DMS 273 treated with DMSO at 0.1 percent for 48 hours (cell line): ENCODE measurements at regions not wholly inside any gene's neighbourhood (a gene's known extent, or its start where the extent isn't known, plus 50 kb on each side); places are given as distances from the start of the nearest gene placed in this dataset.
"Not testable (repeated sequence)": the region's sequence is repeated elsewhere in the genome, so short reads cannot be mapped to it uniquely, and the experiment has no call there.

ENCODE experiments used
- DNase-seq: peaks from one replicate; lab custom pipeline; 2025; lab: John Stamatoyannopoulos, UW

- DNase-seq: not testable (repeated sequence)
Measured at GRCh38 chr5:96097488-96097887, 135.8 kb upstream of the ELL2 start.

GRCh38 chr5:96096724-96097123 lies 135.1 kb upstream of the ELL2 start:
- no peak for DNase-seq

DNA sequence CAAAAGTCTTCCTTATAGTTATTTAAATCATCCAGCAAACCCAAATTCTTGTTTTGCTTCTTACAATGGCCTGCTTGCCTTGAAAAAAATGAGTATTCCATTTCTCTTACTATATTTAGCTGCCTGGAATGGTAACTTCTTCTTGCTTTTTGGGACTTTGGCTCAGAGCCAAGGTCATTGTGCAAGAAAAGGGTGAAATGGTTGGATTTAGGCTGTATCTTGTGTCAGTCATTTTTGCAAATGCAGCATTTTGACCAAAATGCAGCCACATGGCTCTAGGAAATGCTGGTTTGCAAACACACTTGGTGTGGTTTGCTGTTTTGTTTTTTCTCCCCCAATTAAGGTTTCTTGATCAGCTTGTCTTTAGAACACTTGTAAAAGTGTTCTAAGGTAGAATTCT lies 133.3 kb upstream of the ELL2 start:
- DNase-seq: no peak

- no peak for DNase-seq
Measured at GRCh38 chr5:96093890-96094381, 132.3 kb upstream of the ELL2 start.

GRCh38 chr5:96093340-96093739 lies 131.7 kb upstream of the ELL2 start:
- no peak for DNase-seq

DNA sequence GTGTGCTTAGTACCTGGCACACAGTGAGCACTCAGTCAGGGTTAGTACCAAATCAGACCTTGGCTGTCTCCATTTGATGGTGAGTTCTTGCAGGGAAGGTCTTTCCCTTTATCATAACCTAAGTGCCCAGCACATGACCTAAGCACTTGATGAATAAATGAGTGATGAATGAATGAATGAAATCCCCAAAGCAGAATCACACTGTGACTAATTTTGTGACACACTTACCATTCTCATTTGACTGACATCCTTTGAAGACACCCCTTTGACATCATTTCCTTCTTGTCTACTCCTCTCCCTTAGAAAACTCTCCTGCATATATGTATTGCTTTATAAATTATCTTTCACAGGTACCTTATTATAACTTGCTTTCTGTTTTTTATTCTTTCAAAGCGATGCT lies 130.2 kb upstream of the ELL2 start:
- DNase-seq: no peak

DNA sequence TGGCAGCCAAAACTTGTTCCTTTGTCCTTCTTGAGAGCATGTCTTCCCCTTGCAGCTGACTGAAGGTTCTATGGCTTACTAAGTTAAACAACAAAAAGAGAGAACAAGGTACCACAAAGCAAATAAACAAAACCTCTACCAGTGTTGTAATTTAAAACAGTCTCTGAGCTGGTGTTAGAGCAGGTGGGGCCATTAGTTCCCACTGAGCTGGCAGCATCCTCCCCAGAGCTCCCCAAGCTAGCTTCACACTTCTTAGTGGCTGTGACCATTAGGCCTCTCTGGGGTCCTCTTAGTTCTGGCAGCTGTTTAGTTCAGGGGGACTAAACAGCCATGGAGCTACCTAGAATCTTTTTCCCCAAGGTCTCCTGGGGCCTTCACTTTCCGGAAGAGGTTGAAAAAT lies 128.6 kb upstream of the ELL2 start:
- DNase-seq: no peak

DNA sequence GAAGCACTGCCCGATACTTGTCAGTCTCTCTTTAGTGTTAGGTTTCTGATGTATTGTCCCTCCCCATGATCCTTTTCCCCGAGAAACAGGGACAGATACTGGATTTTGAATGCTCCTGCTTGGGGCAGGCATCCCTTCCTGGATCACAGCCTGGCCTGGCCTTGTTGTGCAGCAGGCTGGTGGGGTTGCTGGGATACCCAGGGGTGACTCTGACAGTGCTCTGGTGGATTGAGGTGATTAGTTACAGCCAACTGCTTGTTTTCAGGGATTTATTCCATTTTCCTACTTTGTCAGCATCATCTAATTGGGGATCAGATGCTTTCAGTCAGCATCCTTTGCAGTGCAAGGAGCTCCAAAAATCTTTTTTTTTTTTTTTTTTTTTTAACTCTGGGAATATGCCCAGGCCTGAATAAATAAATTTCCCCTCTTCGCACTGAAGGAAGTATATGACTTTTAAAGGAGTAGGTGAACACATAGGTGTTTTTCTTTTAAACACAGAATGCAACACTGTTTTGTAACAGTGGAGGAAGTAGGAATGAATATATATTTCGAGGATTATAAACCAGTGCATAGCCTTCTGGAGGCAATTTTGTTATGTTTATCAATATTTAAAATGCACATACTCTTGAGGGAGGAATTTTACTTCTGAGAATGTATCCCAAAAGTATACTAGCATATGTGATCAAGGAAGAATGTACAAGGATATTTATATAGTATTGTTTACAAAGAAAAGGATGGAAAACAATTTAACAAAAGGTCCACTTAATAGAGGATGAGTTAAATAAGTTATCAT lies 127.3 kb upstream of the ELL2 start:
- DNase-seq: no peak

DNA sequence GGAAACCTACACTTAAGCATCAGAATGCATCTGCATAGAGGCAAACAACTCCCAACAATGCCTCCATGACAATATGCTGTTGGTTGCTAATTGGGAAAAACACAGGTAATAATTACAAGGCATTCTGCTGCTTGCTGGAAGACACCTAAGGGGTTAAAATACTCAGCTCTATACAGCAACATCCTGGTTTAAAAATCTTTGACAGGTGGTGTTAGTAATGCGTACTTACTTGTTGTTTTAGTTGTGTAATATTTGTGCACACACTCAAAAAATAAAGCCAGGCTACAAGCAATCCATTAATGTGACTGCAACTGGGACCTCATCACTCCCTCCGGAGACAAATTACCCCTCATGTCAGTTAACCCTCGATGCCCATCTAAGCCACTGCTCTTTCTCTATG lies 126.3 kb upstream of the ELL2 start:
- DNase-seq: no peak

GRCh38 chr5:96084874-96085506 lies 123.3 kb upstream of the ELL2 start:
- no peak for DNase-seq

GRCh38 chr5:96083361-96083881 lies 121.8 kb upstream of the ELL2 start:
- no peak for DNase-seq

- DNase-seq: peak; percentile 67
Measured at GRCh38 chr5:96081276-96081858, 119.7 kb upstream of the ELL2 start.

GRCh38 chr5:96080557-96080956 lies 118.9 kb upstream of the ELL2 start:
- DNase-seq: no peak

GRCh38 chr5:96079962-96080361 lies 118.3 kb upstream of the ELL2 start:
- DNase-seq: no peak

DNA sequence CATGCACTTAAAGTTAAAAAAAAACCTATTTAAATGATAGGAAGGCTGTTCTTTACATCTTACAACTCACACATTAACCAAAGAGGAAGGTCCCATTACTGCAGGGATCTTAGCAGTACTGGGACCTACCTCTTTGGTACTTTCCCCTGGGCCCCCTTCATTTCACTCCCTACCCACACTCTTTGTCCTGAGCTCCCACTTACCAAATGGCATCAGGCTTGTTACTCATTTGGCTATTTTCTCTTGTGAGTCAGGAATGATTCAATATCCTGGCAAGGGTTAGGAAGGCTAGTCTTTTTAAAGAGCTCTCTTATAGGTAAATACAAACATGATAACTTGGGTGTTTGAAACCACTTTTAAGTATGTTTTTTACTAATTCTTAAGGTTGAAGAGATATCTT lies 117.4 kb upstream of the ELL2 start:
- no peak for DNase-seq

- no peak for DNase-seq
Measured at GRCh38 chr5:96076451-96076850, 114.8 kb upstream of the ELL2 start.

DNA sequence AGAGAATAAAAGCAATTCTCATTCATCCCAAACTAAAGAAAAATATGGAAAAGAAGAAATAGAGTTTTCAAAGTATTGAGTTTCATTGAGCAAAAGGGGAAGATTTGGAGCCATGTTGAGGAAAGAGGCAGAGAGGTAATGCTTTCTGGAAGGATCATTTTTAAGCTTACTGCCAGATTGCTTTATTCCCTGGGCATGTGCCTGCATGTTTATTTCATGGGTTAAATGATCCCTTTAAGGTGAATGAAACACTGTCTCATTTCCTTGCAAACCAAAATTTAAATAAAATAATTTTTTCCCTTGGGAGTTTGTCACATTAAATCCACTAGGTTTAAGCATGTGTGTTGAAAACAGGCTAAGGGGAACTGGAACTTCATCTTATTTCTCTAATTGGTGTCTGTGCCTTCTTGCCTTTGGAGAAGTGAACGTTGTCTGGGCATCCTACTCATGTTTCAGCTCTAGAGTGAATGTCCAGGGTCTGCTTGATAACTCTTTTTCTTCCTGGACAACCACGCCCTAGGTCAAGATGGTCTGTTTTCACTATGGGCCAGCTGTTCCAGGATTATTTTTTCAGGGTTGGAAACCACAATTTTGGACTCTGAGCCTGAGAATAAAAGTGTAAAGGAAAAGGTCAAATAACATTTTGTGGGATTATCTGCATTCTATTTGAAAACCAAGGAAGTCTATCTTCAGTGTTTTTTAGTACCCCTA lies 114.1 kb upstream of the ELL2 start:
- DNase-seq: peak; percentile 48

DNA sequence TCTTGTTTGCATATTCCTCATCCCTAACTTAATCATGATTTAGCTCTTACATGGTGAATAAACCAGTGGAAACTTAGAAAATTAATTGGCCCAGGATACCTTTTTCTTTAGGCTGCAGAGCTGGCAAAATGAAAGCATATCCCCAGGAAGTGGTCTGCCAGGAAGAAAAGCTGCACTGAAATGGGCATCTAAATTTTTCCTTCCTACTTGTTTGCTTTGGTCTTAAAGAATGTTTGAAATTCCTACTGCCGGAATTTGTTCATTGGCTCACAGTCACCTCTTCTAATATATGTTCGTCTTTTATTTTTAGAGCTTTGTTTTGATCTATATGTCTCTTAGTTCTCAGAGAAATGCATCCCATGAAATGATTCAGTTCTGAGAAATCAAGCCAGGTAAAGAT lies 113.2 kb upstream of the ELL2 start:
- no peak for DNase-seq

- DNase-seq: no peak
Measured at GRCh38 chr5:96074460-96074859, 112.8 kb upstream of the ELL2 start.

DNA sequence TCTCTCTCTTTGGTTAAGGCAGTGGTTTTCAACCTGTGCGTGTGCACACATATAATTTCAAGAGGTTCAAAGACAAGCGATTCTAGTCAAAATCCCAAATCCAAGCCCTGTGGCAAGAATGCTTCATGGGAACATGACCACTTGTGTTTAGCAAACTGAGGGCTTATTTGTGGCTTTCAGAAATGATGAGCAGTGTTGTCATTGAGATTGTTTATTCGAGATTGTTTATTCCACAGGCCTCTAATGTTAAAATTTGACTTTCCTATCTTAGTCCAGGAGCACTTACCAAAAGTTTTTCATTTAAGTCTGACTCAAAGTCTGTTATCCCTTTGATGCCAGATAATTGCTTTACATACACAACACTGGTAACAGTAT lies 111.1 kb upstream of the ELL2 start:
- no peak for DNase-seq

DNA sequence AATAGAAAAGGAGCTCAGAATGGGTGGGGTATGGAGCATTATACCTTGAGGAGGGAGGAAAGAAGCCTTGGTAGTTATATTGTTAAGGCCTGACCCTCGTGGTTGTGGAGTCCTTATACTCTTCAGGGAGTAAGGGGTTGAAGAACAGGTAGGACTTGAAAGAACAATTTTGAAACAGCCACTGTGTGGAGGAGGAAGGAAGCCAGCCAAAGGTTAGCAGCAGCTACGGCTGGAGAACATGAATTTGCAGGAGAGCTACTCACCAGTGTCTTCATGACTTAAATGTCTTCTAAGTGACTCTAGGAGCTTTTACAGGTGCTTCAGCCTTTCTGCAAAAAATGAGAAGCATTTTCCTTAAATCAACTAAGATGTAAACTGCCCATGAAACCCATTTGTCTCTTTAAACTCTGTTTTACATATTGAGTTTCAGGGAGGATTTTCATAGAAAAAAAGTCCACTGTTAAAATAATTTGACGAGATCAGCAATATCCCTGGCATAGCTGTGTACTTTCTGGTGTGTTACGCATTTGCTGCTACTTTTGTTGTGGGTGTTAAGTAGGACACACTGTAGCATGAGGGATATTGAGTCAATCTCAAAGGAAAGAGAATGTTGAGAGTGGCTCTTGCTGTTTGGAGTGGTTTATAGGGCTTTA lies 110.6 kb upstream of the ELL2 start:
- no peak for DNase-seq
